Neural cell (in vitro differentiated cells): ENCODE measurements at regions not wholly inside any gene's neighbourhood (a gene's known extent, or its start where the extent isn't known, plus 50 kb on each side); places are given as distances from the start of the nearest gene placed in this dataset.

Experiments
- H2AFZ ChIP-seq: fragments of 200-600, 300-800 bp; sonication (generic), shearing (Covaris generic); 2 replicates; pipeline ENCODE4 v1.6.0; 2014; ENCODE audit warnings: low read depth, mild to moderate bottlenecking, antibody characterized with exemption, low read length, moderate library complexity
- H3F3A ChIP-seq: fragments of 200-600 bp; shearing (Covaris generic); 2 replicates; pipeline ENCODE4 v1.6.1; 2016; ENCODE audit warnings: mild to moderate bottlenecking, moderate library complexity, mixed read lengths, antibody characterized with exemption, low read length; ENCODE audit not compliant: insufficient read depth, poor library complexity, severe bottlenecking
- H3K27ac ChIP-seq: fragments of 200-600, 300-800 bp; sonication (generic), shearing (Covaris generic); 2 replicates; pipeline ENCODE4 v1.5.1; 2014; ENCODE audit warnings: mild to moderate bottlenecking, low read length, moderate library complexity
- H3K27me3 ChIP-seq: fragments of 300-800, 200-600 bp; sonication (generic), shearing (Covaris generic); 2 replicates; pipeline ENCODE4 v1.6.0; 2014; ENCODE audit warnings: mild to moderate bottlenecking, low read depth, low read length, moderate library complexity; ENCODE audit not compliant: insufficient read depth
- H3K36me3 ChIP-seq: fragments of 300-800, 200-600 bp; sonication (generic), shearing (Covaris generic); 2 replicates; pipeline ENCODE4 v1.5.1; 2014; ENCODE audit warnings: mild to moderate bottlenecking, antibody characterized with exemption, low read length, moderate library complexity; ENCODE audit not compliant: insufficient read depth
- H3K4me2 ChIP-seq: fragments of 300-800, 200-600 bp; sonication (generic), shearing (Covaris generic); 2 replicates; pipeline ENCODE4 v1.6.0; 2014; ENCODE audit warnings: mild to moderate bottlenecking, low read length
- H3K4me3 ChIP-seq: fragments of 300-800, 200-600 bp; sonication (generic), shearing (Covaris generic); 2 replicates; pipeline ENCODE4 v1.5.1; 2014; ENCODE audit warnings: mild to moderate bottlenecking, low read length, moderate library complexity
- H3K79me2 ChIP-seq: fragments of 200-600 bp; shearing (Covaris generic); replicated peaks from 2 replicates; pipeline ENCODE4 v1.6.0; 2014; ENCODE audit warnings: mild to moderate bottlenecking, low read length, moderate library complexity; ENCODE audit not compliant: insufficient read depth
- H3K9ac ChIP-seq: fragments of 300-800, 200-600 bp; sonication (generic), shearing (Covaris generic); 2 replicates; pipeline ENCODE4 v1.6.1; 2016; ENCODE audit warnings: mild to moderate bottlenecking, low read length, mixed read lengths
- H3K9me2 ChIP-seq: fragments of 200-600 bp; shearing (Covaris generic); 2 replicates; pipeline ENCODE4 v1.6.1; 2016; ENCODE audit warnings: mild to moderate bottlenecking, low read length, mixed read lengths; ENCODE audit not compliant: insufficient read depth
- H3K9me3 ChIP-seq: fragments of 200-600, 300-800 bp; sonication (generic), shearing (Covaris generic); 2 replicates; pipeline ENCODE4 v1.6.1; 2016; ENCODE audit warnings: mild to moderate bottlenecking, mixed run types, low read length, moderate library complexity, mixed read lengths
- H4K20me1 ChIP-seq: fragments of 200-600 bp; shearing (Covaris generic); 2 replicates; pipeline ENCODE4 v1.6.1; 2016; ENCODE audit warnings: mild to moderate bottlenecking, mixed run types; ENCODE audit not compliant: insufficient read depth
- EP300 ChIP-seq: fragments of 450-650 bp; conservative IDR thresholded peaks from 2 replicates; pipeline ENCODE4 v1.6.1; 2014; ENCODE audit warnings: antibody characterized with exemption, mild to moderate bottlenecking, moderate library complexity; ENCODE audit not compliant: poor library complexity, severe bottlenecking
- EZH2 ChIP-seq: fragments of 200-600, 300-800 bp; shearing (Covaris generic), sonication (generic); IDR thresholded peaks from 2 replicates; pipeline ENCODE4 v1.6.1; 2014; ENCODE audit warnings: antibody characterized with exemption, low read length, borderline replicate concordance, mild to moderate bottlenecking; ENCODE audit not compliant: insufficient read depth, poor library complexity, severe bottlenecking
- MXI1 ChIP-seq: fragments of 450-650 bp; conservative IDR thresholded peaks from 2 replicates; pipeline ENCODE4 v1.6.1; 2014; ENCODE audit warnings: antibody characterized with exemption, mild to moderate bottlenecking; ENCODE audit not compliant: poor library complexity, severe bottlenecking
- POLR2AphosphoS5 ChIP-seq: IDR thresholded peaks from 2 replicates; pipeline ENCODE4 v1.6.1; 2012
- RAD21 ChIP-seq: fragments of 450-650 bp; conservative IDR thresholded peaks from 2 replicates; pipeline ENCODE4 v1.6.1; 2014; ENCODE audit warnings: antibody characterized with exemption, mild to moderate bottlenecking, moderate library complexity
- SMC3 ChIP-seq: fragments of 450-650 bp; conservative IDR thresholded peaks from 2 replicates; pipeline ENCODE4 v1.6.1; 2014; ENCODE audit warnings: antibody characterized with exemption, mild to moderate bottlenecking, moderate library complexity; ENCODE audit not compliant: poor library complexity
- TAF1 ChIP-seq: IDR thresholded peaks from 2 replicates; pipeline ENCODE4 v1.6.1; 2012; ENCODE audit warnings: low read depth
- TF ChIP-seq, protein P1 (sequence below): fragments of 450-650 bp; IDR thresholded peaks from 2 replicates; pipeline ENCODE4 v1.5.1; 2014; ENCODE audit warnings: antibody characterized with exemption, mild to moderate bottlenecking, moderate library complexity; ENCODE audit not compliant: poor library complexity, severe bottlenecking
- TF ChIP-seq, protein P2 (sequence below): IDR thresholded peaks from 2 replicates; pipeline ENCODE4 v1.6.1; 2012; ENCODE audit warnings: borderline replicate concordance

DNA sequence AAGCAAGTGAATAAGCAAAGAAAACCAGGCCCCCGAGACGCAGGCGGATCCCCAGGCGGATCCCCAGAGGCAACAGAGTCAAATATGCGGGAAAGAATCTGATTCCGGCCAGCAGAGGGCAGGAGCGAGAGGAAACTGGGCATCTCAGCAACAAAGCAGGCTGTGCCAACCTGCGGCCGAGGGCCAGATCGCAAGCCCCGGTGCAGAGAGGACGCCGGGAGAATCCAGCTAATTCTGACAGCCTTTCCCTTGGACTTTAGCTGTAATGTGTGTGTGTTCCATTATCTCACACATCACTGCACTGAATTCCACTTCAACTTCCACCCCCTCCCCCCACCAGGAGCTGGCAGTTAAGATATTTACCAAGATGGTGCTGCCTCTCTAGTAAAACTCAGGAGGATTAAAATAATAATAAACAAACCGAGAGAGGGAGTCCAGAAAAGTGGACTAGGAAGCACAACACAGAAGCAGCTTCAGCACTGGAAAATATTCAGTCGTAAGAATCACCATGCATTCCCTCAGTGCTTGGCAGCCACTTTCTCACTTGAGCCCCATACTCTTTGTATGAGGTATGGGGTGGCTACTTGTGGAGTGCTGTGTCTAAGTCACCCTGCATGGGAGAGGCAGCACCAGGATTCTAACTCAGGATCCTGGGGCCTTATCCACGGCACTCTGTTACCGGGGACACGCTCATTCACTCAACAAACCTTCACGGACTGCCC lies 66.2 kb upstream of the SNX9 start:
- H3K79me2 ChIP-seq, result no peaks in the 10 kb centered on the region
- peaks cover 4% of the 10 kb centered on the region for H3K27me3 ChIP-seq
- no peak overlapping the region for H3K27ac ChIP-seq
- H2AFZ ChIP-seq, result no peak overlapping the region
- no peak overlapping the region for H3K4me2 ChIP-seq
- TF ChIP-seq RAD21, result peak; percentile 63
- TF ChIP-seq EP300, result no peak
- TF ChIP-seq EZH2, result no peak
- TF ChIP-seq, protein P1, sequence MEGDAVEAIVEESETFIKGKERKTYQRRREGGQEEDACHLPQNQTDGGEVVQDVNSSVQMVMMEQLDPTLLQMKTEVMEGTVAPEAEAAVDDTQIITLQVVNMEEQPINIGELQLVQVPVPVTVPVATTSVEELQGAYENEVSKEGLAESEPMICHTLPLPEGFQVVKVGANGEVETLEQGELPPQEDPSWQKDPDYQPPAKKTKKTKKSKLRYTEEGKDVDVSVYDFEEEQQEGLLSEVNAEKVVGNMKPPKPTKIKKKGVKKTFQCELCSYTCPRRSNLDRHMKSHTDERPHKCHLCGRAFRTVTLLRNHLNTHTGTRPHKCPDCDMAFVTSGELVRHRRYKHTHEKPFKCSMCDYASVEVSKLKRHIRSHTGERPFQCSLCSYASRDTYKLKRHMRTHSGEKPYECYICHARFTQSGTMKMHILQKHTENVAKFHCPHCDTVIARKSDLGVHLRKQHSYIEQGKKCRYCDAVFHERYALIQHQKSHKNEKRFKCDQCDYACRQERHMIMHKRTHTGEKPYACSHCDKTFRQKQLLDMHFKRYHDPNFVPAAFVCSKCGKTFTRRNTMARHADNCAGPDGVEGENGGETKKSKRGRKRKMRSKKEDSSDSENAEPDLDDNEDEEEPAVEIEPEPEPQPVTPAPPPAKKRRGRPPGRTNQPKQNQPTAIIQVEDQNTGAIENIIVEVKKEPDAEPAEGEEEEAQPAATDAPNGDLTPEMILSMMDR, result peak; percentile 78
- TF ChIP-seq SMC3, result peak; percentile 70
- H4K20me1 ChIP-seq, result no peaks in the 10 kb centered on the region
- no peak overlapping the region for H3K9ac ChIP-seq
- no peak overlapping the region for H3K4me3 ChIP-seq
- no peaks in the 10 kb centered on the region for H3K9me3 ChIP-seq
- H3F3A ChIP-seq, result no peaks in the 10 kb centered on the region
- H3K9me2 ChIP-seq, result no peaks in the 10 kb centered on the region
- no peaks in the 10 kb centered on the region for H3K36me3 ChIP-seq

DNA sequence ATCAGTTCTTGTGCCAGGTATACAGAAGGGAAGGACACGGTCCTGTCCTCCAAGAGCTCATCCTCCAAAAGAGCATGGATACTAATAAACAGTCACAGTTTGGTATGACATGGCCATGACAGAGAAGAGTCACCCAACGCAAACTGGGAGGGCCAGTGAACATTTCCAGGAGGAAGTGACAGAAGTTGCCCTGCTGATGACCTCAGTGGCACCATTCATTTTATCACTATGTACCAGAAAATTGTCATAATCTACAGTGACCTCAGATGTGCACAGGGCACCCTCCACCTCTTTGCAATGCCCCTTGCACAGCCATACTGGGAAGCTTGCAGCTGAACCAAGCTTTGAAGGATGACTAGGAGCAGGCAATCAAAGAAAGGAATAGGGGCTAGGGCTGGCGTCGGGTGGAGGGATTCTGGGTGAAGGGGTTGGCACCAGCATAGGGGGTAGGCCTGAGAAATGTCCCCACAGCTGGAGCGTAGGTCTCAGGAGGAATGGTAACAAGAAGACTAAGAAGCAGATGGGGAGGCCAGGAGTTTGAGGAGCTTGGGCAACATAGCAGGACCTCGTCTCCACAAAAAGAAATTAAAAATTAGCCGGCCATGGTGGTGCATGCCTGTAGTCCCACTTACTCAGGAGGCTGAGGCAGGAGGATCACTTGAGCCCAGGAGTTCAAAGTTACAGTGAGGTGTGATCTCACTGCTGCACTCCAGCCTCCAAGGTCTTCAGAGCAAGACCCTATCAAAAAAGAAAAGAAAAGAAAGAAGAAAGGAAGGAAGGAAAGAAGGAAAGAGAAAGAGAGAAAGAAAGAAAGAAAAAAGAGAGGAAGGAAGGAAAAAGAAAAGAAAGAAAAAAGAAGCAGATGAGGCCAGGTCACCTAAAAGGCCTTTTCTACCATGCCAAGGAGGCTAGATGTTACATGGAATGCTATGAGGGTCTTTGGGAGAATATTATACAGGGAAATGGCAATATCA lies 65.3 kb upstream of the SNX9 start:
- no peak overlapping the region for H3K4me2 ChIP-seq
- no peak overlapping the region for H3K9ac ChIP-seq
- H3F3A ChIP-seq, result no peaks in the 10 kb centered on the region
- peaks cover 4% of the 10 kb centered on the region for H3K27me3 ChIP-seq
- H3K79me2 ChIP-seq, result no peaks in the 10 kb centered on the region
- H3K27ac ChIP-seq, result no peak overlapping the region
- no peak overlapping the region for H3K4me3 ChIP-seq
- no peak for TF ChIP-seq SMC3
- TF ChIP-seq EP300, result no peak
- TF ChIP-seq TAF1, result no peak
- TF ChIP-seq RAD21, result no peak
- no peak for TF ChIP-seq POLR2AphosphoS5
- TF ChIP-seq MXI1, result no peak
- TF ChIP-seq EZH2, result no peak
- TF ChIP-seq, protein P2, sequence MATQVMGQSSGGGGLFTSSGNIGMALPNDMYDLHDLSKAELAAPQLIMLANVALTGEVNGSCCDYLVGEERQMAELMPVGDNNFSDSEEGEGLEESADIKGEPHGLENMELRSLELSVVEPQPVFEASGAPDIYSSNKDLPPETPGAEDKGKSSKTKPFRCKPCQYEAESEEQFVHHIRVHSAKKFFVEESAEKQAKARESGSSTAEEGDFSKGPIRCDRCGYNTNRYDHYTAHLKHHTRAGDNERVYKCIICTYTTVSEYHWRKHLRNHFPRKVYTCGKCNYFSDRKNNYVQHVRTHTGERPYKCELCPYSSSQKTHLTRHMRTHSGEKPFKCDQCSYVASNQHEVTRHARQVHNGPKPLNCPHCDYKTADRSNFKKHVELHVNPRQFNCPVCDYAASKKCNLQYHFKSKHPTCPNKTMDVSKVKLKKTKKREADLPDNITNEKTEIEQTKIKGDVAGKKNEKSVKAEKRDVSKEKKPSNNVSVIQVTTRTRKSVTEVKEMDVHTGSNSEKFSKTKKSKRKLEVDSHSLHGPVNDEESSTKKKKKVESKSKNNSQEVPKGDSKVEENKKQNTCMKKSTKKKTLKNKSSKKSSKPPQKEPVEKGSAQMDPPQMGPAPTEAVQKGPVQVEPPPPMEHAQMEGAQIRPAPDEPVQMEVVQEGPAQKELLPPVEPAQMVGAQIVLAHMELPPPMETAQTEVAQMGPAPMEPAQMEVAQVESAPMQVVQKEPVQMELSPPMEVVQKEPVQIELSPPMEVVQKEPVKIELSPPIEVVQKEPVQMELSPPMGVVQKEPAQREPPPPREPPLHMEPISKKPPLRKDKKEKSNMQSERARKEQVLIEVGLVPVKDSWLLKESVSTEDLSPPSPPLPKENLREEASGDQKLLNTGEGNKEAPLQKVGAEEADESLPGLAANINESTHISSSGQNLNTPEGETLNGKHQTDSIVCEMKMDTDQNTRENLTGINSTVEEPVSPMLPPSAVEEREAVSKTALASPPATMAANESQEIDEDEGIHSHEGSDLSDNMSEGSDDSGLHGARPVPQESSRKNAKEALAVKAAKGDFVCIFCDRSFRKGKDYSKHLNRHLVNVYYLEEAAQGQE, result no peak
- TF ChIP-seq, protein P1, result no peak
- H2AFZ ChIP-seq, result no peak overlapping the region
- H4K20me1 ChIP-seq, result no peaks in the 10 kb centered on the region
- H3K36me3 ChIP-seq, result no peaks in the 10 kb centered on the region
- no peaks in the 10 kb centered on the region for H3K9me2 ChIP-seq
- no peaks in the 10 kb centered on the region for H3K9me3 ChIP-seq
